H1 (cell line): ENCODE measurements at regions not wholly inside any gene's neighbourhood (a gene's known extent, or its start where the extent isn't known, plus 50 kb on each side); places are given as distances from the start of the nearest gene placed in this dataset.

Experiments
- CTCF ChIA-PET: fragments of 300-600 bp; sonication (Branson Sonifier 250); formaldehyde crosslinking; loops from one replicate; lab custom pipeline; 2021; ENCODE audit not compliant: partially characterized antibody; lab: Charles Lee
- POLR2A ChIA-PET: fragments of 300-600 bp; sonication (Branson Sonifier 250); formaldehyde crosslinking; loops from one replicate; lab custom pipeline; 2021; ENCODE audit warnings: inconsistent platforms; ENCODE audit not compliant: partially characterized antibody; lab: Charles Lee
- DNase-seq, 2 experiments: peaks; one replicate each; pipeline versions ENCODE4 v3.0.0 to v3.0.0-alpha.2; 2010 to 2022; ENCODE audit warnings: low spot score in 2 of 2, low read depth in 1 of 2, mixed read lengths in 1 of 2
- FAIRE-seq: peaks from 2 replicates; lab custom pipeline; 2011; peaks lifted over from hg19 to GRCh38; lab: Jason Lieb, UNC
- H2AFZ ChIP-seq: 2 replicates; pipeline ENCODE4 v1.8.1; 2012; ENCODE audit warnings: low read length, inconsistent platforms
- H2AK5ac ChIP-seq: 2 replicates; pipeline ENCODE4 v1.6.1; 2013; ENCODE audit warnings: low read depth, low read length
- H2BK120ac ChIP-seq: replicated peaks from 2 replicates; pipeline ENCODE3; 2013; ENCODE audit warnings: low read depth, low read length, inconsistent platforms
- H2BK12ac ChIP-seq: 2 replicates; pipeline ENCODE4 v1.6.1; 2013; ENCODE audit warnings: low read depth, low read length
- H2BK15ac ChIP-seq: 2 replicates; pipeline ENCODE4 v1.6.1; 2013; ENCODE audit warnings: low read length
- H2BK20ac ChIP-seq: 2 replicates; pipeline ENCODE4 v1.6.1; 2013; ENCODE audit warnings: low read length
- H2BK5ac ChIP-seq: 2 replicates; pipeline ENCODE4 v1.6.1; 2013; ENCODE audit warnings: low read depth, low read length
- H3K14ac ChIP-seq: 2 replicates; pipeline ENCODE4 v1.6.1; 2013; ENCODE audit warnings: inconsistent platforms; ENCODE audit not compliant: insufficient read length
- H3K18ac ChIP-seq: 2 replicates; pipeline ENCODE4 v1.6.1; 2013; ENCODE audit warnings: low read length; ENCODE audit errors: extremely low read depth
- H3K23ac ChIP-seq: 2 replicates; pipeline ENCODE4 v1.6.1; 2013; ENCODE audit warnings: inconsistent platforms; ENCODE audit not compliant: insufficient read length
- H3K23me2 ChIP-seq: 2 replicates; pipeline ENCODE4 v1.6.1; 2013; ENCODE audit warnings: low read depth, low read length
- H3K27ac ChIP-seq: 2 replicates; pipeline ENCODE4 v1.6.1; 2011; ENCODE audit warnings: low read depth, low read length, inconsistent platforms
- H3K27me3 ChIP-seq, 4 experiments: replicated peaks in 1 of 4; 1 replicate in 1 of 4; 2 replicates in 3 of 4; pipeline versions ENCODE4 v1.6.1 to v1.8.1; 2011 to 2013; ENCODE audit warnings: low read length in 3 of 4, mild to moderate bottlenecking in 3 of 4, inconsistent platforms in 2 of 4, mixed read lengths in 2 of 4, moderate library complexity in 1 of 4; ENCODE audit not compliant: control insufficient read depth in 3 of 4, insufficient read depth in 3 of 4; ENCODE audit errors: extremely low read depth in 1 of 4
- H3K36me3 ChIP-seq, 4 experiments: 2 replicates each; pipeline versions ENCODE4 v1.6.1 to v1.8.1; 2011 to 2013; ENCODE audit warnings: mild to moderate bottlenecking in 4 of 4, low read length in 3 of 4, moderate library complexity in 2 of 4, control low read depth in 1 of 4, inconsistent platforms in 1 of 4; ENCODE audit not compliant: insufficient read depth in 4 of 4, control insufficient read depth in 2 of 4
- H3K4ac ChIP-seq: replicated peaks from 2 replicates; pipeline ENCODE3; 2013; ENCODE audit warnings: low read length, low read depth, mixed read lengths, inconsistent platforms; ENCODE audit not compliant: insufficient read length
- H3K4me1 ChIP-seq, 4 experiments: replicated peaks in 1 of 4; 1 replicate in 1 of 4; 2 replicates in 3 of 4; pipeline versions ENCODE4 v1.6.1 to v1.8.1; 2011 to 2013; ENCODE audit warnings: low read length in 3 of 4, inconsistent platforms in 2 of 4, mixed read lengths in 1 of 4; ENCODE audit not compliant: insufficient read depth in 4 of 4, control insufficient read depth in 3 of 4
- H3K4me2 ChIP-seq, 2 experiments: 2 replicates each; pipeline versions ENCODE4 v1.6.1 to v1.8.1; 2011 to 2013; ENCODE audit warnings: low read depth in 2 of 2, low read length in 2 of 2, control low read depth in 1 of 2, inconsistent platforms in 1 of 2, mild to moderate bottlenecking in 1 of 2; ENCODE audit not compliant: insufficient read depth in 1 of 2
- H3K4me3 ChIP-seq, 4 experiments: fragments of 200-600, 300-600 bp in 1 of 4; sonication (generic), shearing (Covaris generic), sonication (Bioruptor Twin) in 1 of 4; 2 replicates each; pipeline versions ENCODE4 v1.5.1 to v1.8.1; 2011 to 2016; ENCODE audit warnings: low read length in 4 of 4, low read depth in 3 of 4, control low read depth in 2 of 4, inconsistent platforms in 2 of 4, mild to moderate bottlenecking in 2 of 4, mixed read lengths in 1 of 4, moderate library complexity in 1 of 4; ENCODE audit not compliant: insufficient read depth in 2 of 4; ENCODE audit errors: extremely low read depth in 1 of 4
- H3K56ac ChIP-seq: replicated peaks from 2 replicates; pipeline ENCODE3; 2013; ENCODE audit warnings: low read depth, mild to moderate bottlenecking, mixed read lengths, low read length, inconsistent platforms; ENCODE audit not compliant: insufficient read length
- H3K79me1 ChIP-seq: 2 replicates; pipeline ENCODE4 v1.6.1; 2013; ENCODE audit warnings: low read depth, low read length, control low read depth
- H3K79me2 ChIP-seq, 2 experiments: 2 replicates each; pipeline versions ENCODE4 v1.6.1 to v1.8.1; 2012 to 2013; ENCODE audit warnings: low read length in 2 of 2, mild to moderate bottlenecking in 2 of 2, inconsistent platforms in 1 of 2; ENCODE audit not compliant: insufficient read depth in 2 of 2, control insufficient read depth in 1 of 2
- H3K9ac ChIP-seq, 4 experiments: replicated peaks in 1 of 4; 1 replicate in 1 of 4; 2 replicates in 3 of 4; pipeline versions ENCODE4 v1.6.1 to v1.8.1; 2011 to 2013; ENCODE audit warnings: low read depth in 3 of 4, low read length in 3 of 4, control low read depth in 2 of 4, mild to moderate bottlenecking in 2 of 4, moderate library complexity in 2 of 4, inconsistent platforms in 1 of 4; ENCODE audit errors: extremely low read depth in 1 of 4
- H3K9me3 ChIP-seq, 2 experiments: 2 replicates each; pipeline versions ENCODE4 v1.6.1 to v1.8.1; 2012 to 2013; ENCODE audit warnings: mild to moderate bottlenecking in 2 of 2, moderate library complexity in 2 of 2, control low read depth in 1 of 2, inconsistent platforms in 1 of 2, low read depth in 1 of 2, low read length in 1 of 2, mixed read lengths in 1 of 2; ENCODE audit not compliant: insufficient read depth in 2 of 2
- H4K20me1 ChIP-seq, 2 experiments: replicated peaks in 1 of 2; 2 replicates each; pipeline versions ENCODE3 to v1.8.1; 2011 to 2013; ENCODE audit warnings: inconsistent platforms in 2 of 2, low read length in 2 of 2, mild to moderate bottlenecking in 1 of 2; ENCODE audit not compliant: insufficient read depth in 2 of 2, control insufficient read depth in 1 of 2
- H4K5ac ChIP-seq: 2 replicates; pipeline ENCODE4 v1.6.1; 2013; ENCODE audit warnings: low read length, low read depth, mixed read lengths, inconsistent platforms; ENCODE audit not compliant: insufficient read length
- H4K8ac ChIP-seq: 2 replicates; pipeline ENCODE4 v1.8.0; 2013; ENCODE audit warnings: mild to moderate bottlenecking, moderate library complexity, low read length, inconsistent platforms; ENCODE audit not compliant: insufficient read depth; ENCODE audit errors: extremely low read depth
- H4K91ac ChIP-seq: replicated peaks from 2 replicates; pipeline ENCODE3; 2013; ENCODE audit warnings: low read length, mixed read lengths, inconsistent platforms; ENCODE audit not compliant: insufficient read length
- BCL11A ChIP-seq, 2 experiments: IDR thresholded peaks; one replicate each; pipeline ENCODE4 v1.6.1; 2011; ENCODE audit warnings: low read depth in 2 of 2, low read length in 2 of 2, mild to moderate bottlenecking in 2 of 2
- CTBP2 ChIP-seq: IDR thresholded peaks from 2 replicates; pipeline ENCODE4 v1.7.0; 2011; ENCODE audit warnings: borderline replicate concordance, mild to moderate bottlenecking, moderate library complexity, mixed read lengths, low read length; ENCODE audit not compliant: insufficient read depth, insufficient read length
- EGR1 ChIP-seq: IDR thresholded peaks from 2 replicates; pipeline ENCODE4 v1.6.1; 2011; ENCODE audit warnings: low read depth, low read length, borderline replicate concordance
- GABPA ChIP-seq: IDR thresholded peaks from 2 replicates; pipeline ENCODE4 v1.6.1; 2011; ENCODE audit warnings: mild to moderate bottlenecking, low read length, moderate library complexity, borderline replicate concordance; ENCODE audit not compliant: insufficient read depth
- HDAC2 ChIP-seq, 2 experiments: fragments of 300-600 bp in 1 of 2; sonication (generic) in 1 of 2; IDR thresholded peaks; 2 replicates each; pipeline ENCODE4 v1.6.1; 2011 to 2012; ENCODE audit warnings: low read depth in 2 of 2, low read length in 2 of 2, mild to moderate bottlenecking in 2 of 2, moderate library complexity in 2 of 2, borderline replicate concordance in 1 of 2, inconsistent platforms in 1 of 2
- JUND ChIP-seq: IDR thresholded peaks from 2 replicates; pipeline ENCODE4 v1.6.1; 2011; ENCODE audit warnings: mild to moderate bottlenecking, improper control_type of control experiment, low read length
- MAFK ChIP-seq: IDR thresholded peaks from 2 replicates; pipeline ENCODE4 v1.6.1; 2012; ENCODE audit warnings: low read depth, mild to moderate bottlenecking, improper control_type of control experiment, low read length
- RBBP5 ChIP-seq: IDR thresholded peaks from 2 replicates; pipeline ENCODE4 v1.7.1; 2012; ENCODE audit warnings: low read depth, mild to moderate bottlenecking, inconsistent platforms, low read length, moderate library complexity, borderline replicate concordance
- RFX5 ChIP-seq: IDR thresholded peaks from 2 replicates; pipeline ENCODE4 v1.6.1; 2011; ENCODE audit warnings: low read depth, low read length, improper control_type of control experiment, borderline replicate concordance
- RNF2 ChIP-seq: fragments of 200-900, 300-1000 bp; sonication (generic); IDR thresholded peaks from 2 replicates; pipeline ENCODE4 v1.7.1; 2016; ENCODE audit warnings: borderline replicate concordance, low read depth, mild to moderate bottlenecking, antibody characterized with exemption, low read length; ENCODE audit not compliant: poor library complexity, severe bottlenecking; ENCODE audit errors: missing control alignments
- SAP30 ChIP-seq: fragments of 300-600 bp; sonication (generic); IDR thresholded peaks from 2 replicates; pipeline ENCODE4 v1.7.1; 2012; ENCODE audit warnings: low read length, moderate library complexity, mild to moderate bottlenecking, inconsistent platforms; ENCODE audit not compliant: insufficient read depth, insufficient replicate concordance
- SIRT6 ChIP-seq: IDR thresholded peaks from one replicate; pipeline ENCODE4 v1.7.1; 2012; ENCODE audit warnings: low read length, inconsistent platforms
- SP2 ChIP-seq: IDR thresholded peaks from 2 replicates; pipeline ENCODE4 v1.6.1; 2012; ENCODE audit warnings: mild to moderate bottlenecking, low read length, inconsistent platforms
- SRF ChIP-seq: IDR thresholded peaks from 2 replicates; pipeline ENCODE4 v1.6.1; 2011; ENCODE audit warnings: mild to moderate bottlenecking, low read depth, low read length, moderate library complexity
- TCF12 ChIP-seq: IDR thresholded peaks from 2 replicates; pipeline ENCODE4 v1.6.1; 2011; ENCODE audit warnings: low read depth, mild to moderate bottlenecking, low read length
- WGBS, 2 experiments: shearing (Covaris generic) in 1 of 2; methylation state at CpG; one replicate each; pipeline versions ENCODE4 v1.1.6 to v1.1.7; 2013 to 2015; ENCODE audit warnings: low lambda C conversion rate in 2 of 2, mixed read lengths in 2 of 2, inconsistent platforms in 1 of 2, low coverage in 1 of 2, missing lambda C conversion rate in 1 of 2; ENCODE audit not compliant: insufficient replicate concordance in 2 of 2, insufficient coverage in 1 of 2, insufficient read length in 1 of 2; ENCODE audit errors: extremely low coverage in 1 of 2, missing lambda C conversion rate in 1 of 2; 5-methylcytosine and 5-hydroxymethylcytosine counted together

GRCh38 chr2:199085261-199085660 is 372.5 kb downstream of the SATB2 start:
- Histone ChIP-seq H3K79me1 (no peaks in the 10 kb centered on the region), H3K23me2 (no peaks in the 10 kb centered on the region), H2BK120ac (no peak overlapping the region), H4K91ac (no peak overlapping the region), H3K27me3 (no peaks in the 10 kb centered on the region), H3K4me1 (no peaks in the 10 kb centered on the region), H3K56ac (no peak overlapping the region), H3K27ac (no peak overlapping the region), H3K14ac (no peak overlapping the region), H4K8ac (no peak overlapping the region), H3K79me2 (no peaks in the 10 kb centered on the region), H3K9me3 (no peaks in the 10 kb centered on the region), H2BK20ac (no peak overlapping the region), H4K20me1 (no peaks in the 10 kb centered on the region), H2BK5ac (no peak overlapping the region), H3K4me3 (no peak overlapping the region), H4K5ac (no peak overlapping the region), H2AK5ac (no peak overlapping the region), H3K23ac (no peak overlapping the region), H2BK12ac (no peak overlapping the region), H2AFZ (no peak overlapping the region; the same call in 1 of the 2 replicates), H3K18ac (no peak overlapping the region), H3K4me2 (no peak overlapping the region), H3K4ac (no peak overlapping the region), H2BK15ac (no peak overlapping the region), H3K9ac (no peak overlapping the region), H3K36me3 (no peaks in the 10 kb centered on the region)
- no peak for FAIRE-seq
- 87% methylated on average over 5 of the region's 5 CpGs; no CpG with 5 or more reads in 1 of the 2 experiments for WGBS, 2 experiments
- DNase-seq, result no peak
- ChIA-PET CTCF (no interaction called here), POLR2A (no interaction called here)
- TF ChIP-seq GABPA, result no peak
- TF ChIP-seq RBBP5, result no peak
- no peak for TF ChIP-seq SRF
- TF ChIP-seq RNF2, result no peak
- no peak for TF ChIP-seq MAFK
- TF ChIP-seq EGR1, result no peak
- TF ChIP-seq BCL11A (IDR thresholded peaks at IDR 0.05; ENCODE audit: low read depth in 2 of 2, low read length in 2 of 2), result no peak
- no peak for TF ChIP-seq JUND
- no peak for TF ChIP-seq SAP30
- no peak for TF ChIP-seq HDAC2 (IDR thresholded peaks at IDR 0.05; ENCODE audit: borderline replicate concordance in 1 of 2, low read depth in 2 of 2, low read length in 2 of 2)
- no peak for TF ChIP-seq SP2
- TF ChIP-seq CTBP2, result no peak
- TF ChIP-seq TCF12, result no peak
- no peak for TF ChIP-seq SIRT6
- TF ChIP-seq RFX5, result no peak
